CD4-positive, alpha-beta T cell (primary cell): ENCODE measurements at regions not wholly inside any gene's neighbourhood (a gene's known extent, or its start where the extent isn't known, plus 50 kb on each side); places are given as distances from the start of the nearest gene placed in this dataset.
"Not testable (repeated sequence)": the region's sequence is repeated elsewhere in the genome, so short reads cannot be mapped to it uniquely, and the experiment has no call there.

Experiments
- ATAC-seq: fragments of 200-7000 bp; cut with Tn5 transposase; one replicate; pipeline ENCODE4 v1.10.0; 2022; ENCODE audit warnings: mild to moderate bottlenecking; ENCODE audit not compliant: poor library complexity
- CTCF ChIA-PET: fragments of 350-600 bp; sonication (Branson Sonifier 250); formaldehyde crosslinking; loops from one replicate; lab custom pipeline; 2021; ENCODE audit warnings: antibody characterized with exemption, inconsistent platforms; lab: Charles Lee
- POLR2A ChIA-PET: fragments of 350-600 bp; sonication (Branson Sonifier 250); formaldehyde crosslinking; loops from one replicate; lab custom pipeline; 2021; ENCODE audit warnings: antibody characterized with exemption, inconsistent platforms; lab: Charles Lee
- DNase-seq, 14 experiments: peaks; one replicate each; pipeline ENCODE4 v3.0.0-alpha.2; 2013 to 2020; ENCODE audit warnings: mixed read lengths in 2 of 14
- H3K27ac ChIP-seq, 2 donors: one replicate each; pipeline versions ENCODE4 v1.5.1 to v1.7.0; 2013; ENCODE audit warnings: low read length in 2 of 2, low read depth in 1 of 2, mild to moderate bottlenecking in 1 of 2
- H3K27me3 ChIP-seq, 2 experiments: 1 replicate in 1 of 2; 2 replicates in 1 of 2; pipeline versions ENCODE4 v1.6.1 to v1.7.0; 2013; ENCODE audit warnings: low read length in 2 of 2, control low read depth in 1 of 2, mild to moderate bottlenecking in 1 of 2, moderate library complexity in 1 of 2; ENCODE audit not compliant: insufficient read depth in 2 of 2, control insufficient read depth in 1 of 2
- H3K36me3 ChIP-seq: one replicate; pipeline ENCODE4 v1.6.1; 2013; ENCODE audit warnings: low read length, control low read depth; ENCODE audit not compliant: insufficient read depth
- H3K4me1 ChIP-seq: one replicate; pipeline ENCODE4 v1.6.1; 2013; ENCODE audit warnings: low read length, control low read depth; ENCODE audit not compliant: insufficient read depth
- H3K4me3 ChIP-seq: one replicate; pipeline ENCODE4 v1.5.1; 2013; ENCODE audit warnings: mild to moderate bottlenecking, low read length, moderate library complexity
- H3K9me3 ChIP-seq, 2 experiments: 1 replicate in 1 of 2; 2 replicates in 1 of 2; pipeline versions ENCODE4 v1.6.1 to v1.7.0; 2013; ENCODE audit warnings: low read length in 2 of 2, mild to moderate bottlenecking in 2 of 2, control low read depth in 1 of 2, moderate library complexity in 1 of 2; ENCODE audit not compliant: control insufficient read depth in 1 of 2, insufficient read depth in 1 of 2
- H3K27ac Mint-ChIP-seq: one replicate; pipeline ENCODE4 v1.8.0; 2020; ENCODE audit warnings: mixed read lengths
- H3K27me3 Mint-ChIP-seq: one replicate; pipeline ENCODE4 v1.8.0; 2021; ENCODE audit warnings: mixed read lengths
- H3K36me3 Mint-ChIP-seq: one replicate; pipeline ENCODE4 v1.8.0; 2021; ENCODE audit warnings: low read depth, mixed read lengths
- H3K4me1 Mint-ChIP-seq: one replicate; pipeline ENCODE4 v1.8.0; 2021; ENCODE audit warnings: low read depth, mixed read lengths
- H3K4me3 Mint-ChIP-seq: one replicate; pipeline ENCODE4 v1.8.0; 2020; ENCODE audit warnings: mild to moderate bottlenecking, mixed read lengths
- H3K9me3 Mint-ChIP-seq: one replicate; pipeline ENCODE4 v1.8.0; 2020; ENCODE audit warnings: mixed read lengths
- intact Hi-C, 2 experiments: fragments of 100-400 bp; cut with DNase I in 1 of 2; cut with micrococcal nuclease in 1 of 2; formaldehyde crosslinking; loops; one replicate each; pipeline versions ENCODE4 v1.15.1 to v1.9.0; 2023 to 2025; cut with DNase I, micrococcal nuclease
- TF ChIP-seq, protein P1 (sequence below): fragments of 200-600 bp; IDR thresholded peaks from one replicate; pipeline ENCODE4 v1.8.0; 2022; ENCODE audit warnings: antibody characterized with exemption, mild to moderate bottlenecking

DNA sequence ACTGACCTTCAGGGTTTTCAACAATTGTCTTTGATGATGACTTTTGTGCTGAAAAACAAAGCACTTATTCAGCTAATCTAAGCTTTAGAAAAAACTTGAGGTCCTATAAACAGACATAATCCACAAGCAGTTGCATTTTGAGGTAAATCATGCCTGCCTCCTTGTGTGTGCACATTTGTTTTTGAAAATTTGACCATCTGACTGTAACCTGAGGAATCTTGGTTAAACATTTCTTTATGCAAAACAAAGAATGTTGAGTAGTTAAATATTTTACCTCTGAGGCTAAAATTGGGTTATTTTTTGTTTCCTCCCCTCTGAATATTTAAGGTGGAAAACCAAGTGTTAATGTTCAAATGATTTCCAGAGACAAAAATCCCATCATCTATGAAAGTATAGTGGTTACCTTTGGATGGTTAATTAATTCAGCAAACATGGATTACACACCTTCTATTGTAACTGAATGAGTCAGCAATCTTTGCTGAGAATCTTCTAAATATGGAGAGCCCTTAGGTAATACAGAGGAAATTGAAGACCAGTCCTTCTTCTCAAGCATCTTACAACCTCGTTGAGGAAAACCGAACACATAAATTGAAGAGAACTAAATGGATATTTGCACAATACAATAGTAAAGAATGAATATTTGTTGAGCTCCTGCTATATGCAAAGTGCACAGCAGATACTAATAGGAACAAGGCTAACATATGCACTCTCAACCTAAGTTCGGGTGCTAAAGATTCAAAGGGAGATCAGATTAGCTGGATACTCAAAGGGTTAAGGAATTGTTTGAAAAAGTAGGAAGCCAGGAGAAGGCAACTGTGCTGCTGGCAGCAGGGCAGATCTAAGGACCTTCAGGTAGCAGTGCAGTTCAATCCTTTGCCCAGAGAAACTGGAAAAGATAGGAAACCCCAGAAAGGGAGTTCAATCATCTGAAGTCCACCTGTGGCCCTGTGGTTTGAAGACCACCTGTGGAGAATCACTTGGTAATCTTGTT is 115.2 kb downstream of the BMP4 start:
- Mint-ChIP-seq H3K27me3 (no peaks in the 10 kb centered on the region), H3K27ac (no peak overlapping the region), H3K4me1 (no peaks in the 10 kb centered on the region), H3K36me3 (no peaks in the 10 kb centered on the region), H3K9me3 (peaks cover 5% of the 10 kb centered on the region), H3K4me3 (no peak overlapping the region)
- CTCF ChIA-PET, result no interaction called here
- DNase-seq, result no peak
- Histone ChIP-seq H3K36me3 (no peaks in the 10 kb centered on the region), H3K27me3 (no peaks in the 10 kb centered on the region), H3K9me3 (peaks cover 0 to 9% of the 10 kb centered on the region in 2 experiments), H3K27ac (no peak overlapping the region), H3K4me3 (no peak overlapping the region), H3K4me1 (no peaks in the 10 kb centered on the region)
- TF ChIP-seq, protein P1, sequence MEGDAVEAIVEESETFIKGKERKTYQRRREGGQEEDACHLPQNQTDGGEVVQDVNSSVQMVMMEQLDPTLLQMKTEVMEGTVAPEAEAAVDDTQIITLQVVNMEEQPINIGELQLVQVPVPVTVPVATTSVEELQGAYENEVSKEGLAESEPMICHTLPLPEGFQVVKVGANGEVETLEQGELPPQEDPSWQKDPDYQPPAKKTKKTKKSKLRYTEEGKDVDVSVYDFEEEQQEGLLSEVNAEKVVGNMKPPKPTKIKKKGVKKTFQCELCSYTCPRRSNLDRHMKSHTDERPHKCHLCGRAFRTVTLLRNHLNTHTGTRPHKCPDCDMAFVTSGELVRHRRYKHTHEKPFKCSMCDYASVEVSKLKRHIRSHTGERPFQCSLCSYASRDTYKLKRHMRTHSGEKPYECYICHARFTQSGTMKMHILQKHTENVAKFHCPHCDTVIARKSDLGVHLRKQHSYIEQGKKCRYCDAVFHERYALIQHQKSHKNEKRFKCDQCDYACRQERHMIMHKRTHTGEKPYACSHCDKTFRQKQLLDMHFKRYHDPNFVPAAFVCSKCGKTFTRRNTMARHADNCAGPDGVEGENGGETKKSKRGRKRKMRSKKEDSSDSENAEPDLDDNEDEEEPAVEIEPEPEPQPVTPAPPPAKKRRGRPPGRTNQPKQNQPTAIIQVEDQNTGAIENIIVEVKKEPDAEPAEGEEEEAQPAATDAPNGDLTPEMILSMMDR, result no peak
- POLR2A ChIA-PET, result no interaction called here
- intact Hi-C loops, result no loop called here
- ATAC-seq, result no peak

- DNase-seq, result no peak
- no peak for ATAC-seq
- H3K9me3 Mint-ChIP-seq, result peaks cover 5% of the 10 kb centered on the region
- intact Hi-C loops, result no loop called here
- H3K27ac Mint-ChIP-seq, result no peak overlapping the region
- TF ChIP-seq, protein P1, result no peak
- ChIA-PET CTCF (no interaction called here), POLR2A (no interaction called here)
- no peak overlapping the region for H3K4me3 ChIP-seq
- no peak overlapping the region for H3K27ac ChIP-seq
- no peak overlapping the region for H3K4me3 Mint-ChIP-seq
- H3K4me1 ChIP-seq, result no peaks in the 10 kb centered on the region
- no peaks in the 10 kb centered on the region for H3K27me3 Mint-ChIP-seq
- H3K36me3 Mint-ChIP-seq, result no peaks in the 10 kb centered on the region
- H3K9me3 ChIP-seq, result peaks cover 0 to 9% of the 10 kb centered on the region in 2 experiments
- H3K27me3 ChIP-seq, result no peaks in the 10 kb centered on the region
- H3K36me3 ChIP-seq, result no peaks in the 10 kb centered on the region
- no peaks in the 10 kb centered on the region for H3K4me1 Mint-ChIP-seq
These were observed 116.2 kb downstream of the BMP4 start for GRCh38 chr14:53840444-53840843.

DNA sequence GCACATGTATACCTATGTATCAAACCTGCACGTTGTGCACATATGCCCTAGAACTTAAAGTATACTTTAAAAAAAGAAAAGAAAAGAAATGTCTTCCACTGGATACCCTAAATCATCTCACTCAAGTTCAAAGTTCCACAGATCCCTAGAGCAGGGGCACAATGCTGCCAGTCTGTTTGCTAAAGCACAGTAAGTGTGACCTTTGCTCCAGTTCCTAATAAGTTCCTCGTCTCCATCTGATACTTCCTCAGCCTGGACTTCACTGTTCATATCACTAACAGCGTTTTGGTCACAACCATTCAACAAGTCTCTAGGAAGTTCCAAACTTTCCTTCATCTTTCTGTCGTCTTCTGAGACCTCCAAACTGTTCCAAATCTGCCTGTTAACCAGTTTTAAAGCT is 118.3 kb downstream of the BMP4 start:
- Mint-ChIP-seq H3K4me1 (no peaks in the 10 kb centered on the region), H3K27me3 (no peaks in the 10 kb centered on the region), H3K27ac (no peak overlapping the region), H3K36me3 (no peaks in the 10 kb centered on the region), H3K4me3 (no peak overlapping the region), H3K9me3 (peaks cover 5% of the 10 kb centered on the region)
- no peak overlapping the region for H3K27ac ChIP-seq
- H3K27me3 ChIP-seq, result no peaks in the 10 kb centered on the region
- DNase-seq (no peak), ATAC-seq (no peak)
- POLR2A ChIA-PET, result no interaction called here
- H3K4me1 ChIP-seq, result no peaks in the 10 kb centered on the region
- CTCF ChIA-PET, result no interaction called here
- H3K4me3 ChIP-seq, result no peak overlapping the region
- peaks cover 0 to 9% of the 10 kb centered on the region in 2 experiments for H3K9me3 ChIP-seq
- TF ChIP-seq, protein P1, result no peak
- intact Hi-C loops, result no loop called here
- no peaks in the 10 kb centered on the region for H3K36me3 ChIP-seq

GRCh38 chr14:53837656-53838055 is 119.0 kb downstream of the BMP4 start:
- POLR2A ChIA-PET, H3K4me1 Mint-ChIP-seq, H3K36me3 ChIP-seq, intact Hi-C loops, H3K4me3 Mint-ChIP-seq, H3K4me1 ChIP-seq, H3K4me3 ChIP-seq, H3K27ac Mint-ChIP-seq, H3K27ac ChIP-seq, H3K9me3 ChIP-seq, H3K36me3 Mint-ChIP-seq, H3K27me3 ChIP-seq, H3K27me3 Mint-ChIP-seq, H3K9me3 Mint-ChIP-seq, DNase-seq, ATAC-seq, CTCF ChIA-PET: not testable (repeated sequence)
